K562 (cell line): ENCODE measurements at regions not wholly inside any gene's neighbourhood (a gene's known extent, or its start where the extent isn't known, plus 50 kb on each side); places are given as distances from the start of the nearest gene placed in this dataset.

ENCODE experiments used
- BRD9 ChIP-seq: fragments of 450-650 bp; IDR thresholded peaks from 2 replicates; pipeline ENCODE4 v1.6.1; 2018; ENCODE audit warnings: low read depth; ENCODE audit not compliant: partially characterized antibody
- CBX2 ChIP-seq: fragments of 200-600 bp; sonication (generic); IDR thresholded peaks from one replicate; pipeline ENCODE4 v1.6.1; 2012; ENCODE audit warnings: mild to moderate bottlenecking, low read length, inconsistent platforms; ENCODE audit not compliant: insufficient read depth, poor library complexity, severe bottlenecking
- CTCF ChIP-seq, 3 experiments: IDR thresholded peaks in 2 of 3; conservative IDR thresholded peaks in 1 of 3; 2 replicates each; pipeline ENCODE4 v1.5.1; 2011 to 2012; ENCODE audit warnings: low read length in 3 of 3, mild to moderate bottlenecking in 3 of 3, control low read depth in 2 of 3, improper control_type of control experiment in 1 of 3, inconsistent platforms in 1 of 3, low read depth in 1 of 3, mixed read lengths in 1 of 3, moderate library complexity in 1 of 3; ENCODE audit not compliant: insufficient read depth in 2 of 3
- EGR1 ChIP-seq: fragments of 450-650 bp; conservative IDR thresholded peaks from 2 replicates; pipeline ENCODE4 v1.6.1; 2017; ENCODE audit warnings: mild to moderate bottlenecking
- EP300 ChIP-seq: IDR thresholded peaks from 2 replicates; pipeline ENCODE4 v1.6.1; 2012; ENCODE audit warnings: low read length, improper control_type of control experiment
- HNRNPLL ChIP-seq: fragments of 200-400 bp; formaldehyde crosslinking; IDR thresholded peaks from 2 replicates; pipeline ENCODE4 v1.6.1; 2017; ENCODE audit warnings: low read length, low read depth, mild to moderate bottlenecking; ENCODE audit not compliant: poor library complexity, severe bottlenecking
- ILF3 ChIP-seq: fragments of 450-650 bp; IDR thresholded peaks from 2 replicates; pipeline ENCODE4 v1.6.1; 2018; ENCODE audit warnings: antibody characterized with exemption, mild to moderate bottlenecking, moderate library complexity, borderline replicate concordance
- POLR2AphosphoS2 ChIP-seq: IDR thresholded peaks from 2 replicates; pipeline ENCODE4 v1.6.1; 2012; ENCODE audit warnings: low read length, improper control_type of control experiment
- SREBF2 ChIP-seq: sonication (generic); formaldehyde crosslinking; IDR thresholded peaks from 2 replicates; pipeline ENCODE4 v1.4.0; 2020; ENCODE audit warnings: mild to moderate bottlenecking, missing genetic modification reagents
- SRF ChIP-seq, 2 experiments: fragments of 250-450, 450-650 bp in 1 of 2; sonication (Bioruptor Pico) in 1 of 2; sonication (generic) in 1 of 2; formaldehyde crosslinking; IDR thresholded peaks; 2 replicates each; pipeline versions ENCODE4 v1.5.0 to v1.5.1; 2020 to 2022; ENCODE audit warnings: mild to moderate bottlenecking in 1 of 2, missing genetic modification reagents in 1 of 2
- YY1 ChIP-seq, 3 experiments: IDR thresholded peaks; 2 replicates each; pipeline ENCODE4 v1.6.1; 2011; ENCODE audit warnings: low read length in 2 of 3, mild to moderate bottlenecking in 2 of 3, moderate library complexity in 2 of 3, borderline replicate concordance in 1 of 3, control low read depth in 1 of 3, low read depth in 1 of 3; ENCODE audit not compliant: insufficient read depth in 3 of 3, insufficient replicate concordance in 2 of 3, control insufficient read depth in 1 of 3, insufficient read length in 1 of 3; ENCODE audit errors: extremely low read depth in 1 of 3

GRCh38 chr3:29202378-29202777 lies 78.5 kb upstream of the RBMS3 start:
- TF ChIP-seq EP300 = no peak
- TF ChIP-seq YY1 (IDR thresholded peaks at IDR 0.05; ENCODE audit: borderline replicate concordance in 1 of 3, control insufficient read depth in 1 of 3, extremely low read depth in 1 of 3, insufficient read depth in 3 of 3, insufficient read length in 1 of 3, insufficient replicate concordance in 2 of 3, low read depth in 1 of 3, low read length in 2 of 3) = no peak
- TF ChIP-seq CTCF (IDR thresholded peaks at IDR 0.05 in 2 of 3, conservative IDR thresholded peaks at IDR 0.05 in 1 of 3; ENCODE audit: insufficient read depth in 2 of 3, low read depth in 1 of 3, low read length in 3 of 3) = no peak
- TF ChIP-seq BRD9 = no peak
- no peak for TF ChIP-seq EGR1
- TF ChIP-seq CBX2 = no peak
- no peak for TF ChIP-seq HNRNPLL
- TF ChIP-seq POLR2AphosphoS2 = no peak
- no peak for TF ChIP-seq SRF (CRISPR knock-in tag; IDR thresholded peaks at IDR 0.05)
- no peak for TF ChIP-seq ILF3
- no peak for TF ChIP-seq SREBF2 (CRISPR knock-in tag)
